ENCODE measurements at regions not wholly inside any gene's neighbourhood (a gene's known extent, or its start where the extent isn't known, plus 50 kb on each side); places are given as distances from the start of the nearest gene placed in this dataset.

GRCh38 chr22:27240298-27241075 lies 561.1 kb downstream of the MN1 start:
- TF ChIP-seq CTCF (IDR thresholded peaks at IDR 0.05): no peak
- no peak for TF ChIP-seq POLR2A (IDR thresholded peaks at IDR 0.05)

All from Peyer's patch (tissue), 4 donors.